HG03575 (cell line): ENCODE measurements at regions not wholly inside any gene's neighbourhood (a gene's known extent, or its start where the extent isn't known, plus 50 kb on each side); places are given as distances from the start of the nearest gene placed in this dataset.
"Not testable (repeated sequence)": the region's sequence is repeated elsewhere in the genome, so short reads cannot be mapped to it uniquely, and the experiment has no call there.

Source experiments
- ATAC-seq: cut with Tn5 transposase; IDR thresholded peaks from one replicate; pipeline ENCODE4 v1.9.1; 2021; ENCODE audit not compliant: unreplicated experiment, insufficient number of reproducible peaks, low FRiP score; ENCODE audit errors: extremely low read depth

DNA sequence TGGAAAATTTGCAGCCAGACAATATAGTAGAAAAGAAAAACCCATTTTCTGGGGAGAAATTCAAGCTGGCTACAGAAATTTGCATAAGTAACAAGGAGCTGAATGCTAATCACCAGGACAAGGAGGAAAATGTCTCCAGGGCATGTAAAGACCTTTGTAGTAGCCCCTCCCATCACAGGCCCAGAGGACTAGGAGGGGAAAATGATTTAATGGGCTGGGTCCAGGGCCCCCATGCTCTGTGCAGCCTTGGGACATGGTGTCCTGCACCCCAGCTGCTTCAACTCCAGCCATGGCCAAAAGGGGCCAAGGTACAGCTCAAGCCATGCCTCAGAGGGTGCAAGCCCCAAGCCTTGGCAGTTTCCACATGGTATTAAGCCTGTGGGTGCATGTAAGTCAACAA is 197.6 kb upstream of the POU1F1 start:
- ATAC-seq = no peak

DNA sequence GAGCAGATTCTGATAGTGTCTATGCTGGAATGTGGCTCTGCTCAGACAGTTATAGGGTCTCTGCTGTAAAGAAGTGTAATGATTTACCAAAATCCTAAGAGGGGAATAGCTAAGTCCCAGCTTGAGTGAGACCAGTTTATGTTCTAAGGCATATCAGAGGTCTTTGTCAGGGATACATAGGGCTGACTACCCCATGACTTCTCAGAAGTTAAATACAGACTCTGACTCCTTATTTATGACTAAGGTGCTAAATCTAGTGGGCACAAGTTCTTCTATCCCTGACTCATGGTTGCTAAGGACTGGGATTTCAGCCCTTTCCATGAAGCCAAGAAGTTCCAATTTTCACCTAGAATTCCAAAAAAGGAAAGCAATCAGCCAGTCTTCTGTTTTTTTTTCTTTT is 192.6 kb upstream of the POU1F1 start:
- ATAC-seq = no peak

DNA sequence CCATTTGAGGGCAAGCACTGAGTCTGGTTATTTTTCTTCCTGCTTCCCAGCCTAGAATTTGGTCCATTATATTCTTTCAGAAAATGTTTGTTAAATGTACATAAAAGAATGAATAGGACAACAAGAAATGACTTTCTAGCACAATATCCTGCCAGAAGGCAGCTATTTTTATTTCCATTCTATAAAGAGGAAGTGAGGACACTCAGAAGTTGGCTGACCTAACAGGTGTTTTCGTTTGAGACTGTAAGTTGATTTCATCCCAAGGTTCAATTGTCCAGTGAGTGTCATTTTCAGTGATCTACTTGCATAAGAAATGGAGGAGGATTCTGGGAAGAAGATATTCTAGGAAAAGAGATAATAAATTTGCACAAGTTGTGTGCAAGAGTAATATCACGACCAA is 191.9 kb upstream of the POU1F1 start:
- ATAC-seq = no peak

DNA sequence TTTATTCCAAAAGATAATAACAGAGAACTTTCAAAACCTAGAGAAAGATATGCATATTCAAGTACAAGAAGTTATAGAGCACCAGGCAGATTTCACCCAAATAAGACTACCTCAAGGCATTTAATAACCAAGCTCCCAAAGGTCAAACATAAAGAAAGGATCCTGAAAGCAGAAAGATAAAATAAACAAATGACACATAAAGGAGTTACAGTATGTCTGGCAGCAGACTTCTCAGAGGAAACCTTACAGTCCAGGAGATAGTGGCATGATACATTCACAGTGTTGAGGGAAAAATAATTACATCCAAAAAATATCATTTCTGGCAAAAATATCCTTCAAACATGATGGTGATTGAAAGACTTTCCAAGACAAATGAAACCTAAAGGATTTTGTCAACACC is 185.8 kb upstream of the POU1F1 start:
- no peak for ATAC-seq

DNA sequence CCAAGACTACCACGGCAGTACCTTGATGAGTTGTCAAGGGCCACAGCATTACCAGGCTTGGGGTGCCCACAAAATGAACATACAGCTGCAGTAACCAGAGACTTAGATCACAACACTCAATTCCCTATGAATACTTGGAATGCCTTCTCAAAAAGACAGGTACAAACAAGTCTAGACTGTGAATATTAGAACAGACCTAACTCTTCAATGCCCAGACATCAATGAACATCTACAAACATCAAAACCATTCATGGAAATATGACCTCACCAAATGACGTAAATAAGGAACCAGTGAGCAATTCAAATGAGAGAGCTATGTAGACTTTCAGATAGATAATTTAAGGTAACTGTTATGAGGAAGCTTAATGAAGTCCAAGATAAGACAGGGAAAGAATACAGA is 185.1 kb upstream of the POU1F1 start:
- no peak for ATAC-seq

DNA sequence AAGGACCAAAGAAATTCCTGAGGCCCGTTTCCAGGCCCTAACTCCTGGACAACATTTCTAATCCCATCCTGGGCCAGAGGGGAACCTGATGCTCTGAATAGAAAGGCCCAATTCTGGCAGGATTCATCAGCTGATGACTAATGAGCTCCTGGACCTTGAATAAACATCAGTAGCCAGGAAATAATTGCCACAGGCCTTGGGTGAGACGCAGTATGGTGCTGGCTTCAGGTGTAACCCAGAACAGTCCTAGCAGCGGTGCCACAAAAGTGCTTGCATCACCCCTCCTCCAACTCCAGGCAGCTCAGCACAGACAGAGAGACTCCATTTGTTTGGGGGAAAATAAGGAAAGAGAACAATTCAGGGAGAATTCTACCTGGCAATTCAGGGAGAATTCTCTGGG is 184.7 kb upstream of the POU1F1 start:
- ATAC-seq = no peak

DNA sequence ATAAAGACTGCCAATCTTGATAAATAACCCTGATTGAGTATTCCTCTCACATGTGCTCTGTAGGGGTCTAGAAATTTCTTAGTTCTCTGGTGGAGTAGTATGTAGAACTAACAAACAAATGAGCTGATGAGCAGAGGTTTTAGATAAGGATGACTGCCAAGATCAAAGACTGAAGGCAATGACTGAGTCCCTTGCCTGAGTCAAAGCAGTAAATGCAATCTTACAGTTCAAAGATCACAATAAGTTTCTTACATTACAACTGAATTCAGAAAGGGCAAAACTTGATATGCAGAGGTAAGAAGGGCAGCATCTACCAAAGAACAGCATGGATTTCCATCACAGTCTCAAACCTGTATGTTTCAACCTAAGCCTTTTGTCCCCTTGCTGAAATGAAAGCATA is 172.2 kb upstream of the POU1F1 start:
- ATAC-seq = no peak

DNA sequence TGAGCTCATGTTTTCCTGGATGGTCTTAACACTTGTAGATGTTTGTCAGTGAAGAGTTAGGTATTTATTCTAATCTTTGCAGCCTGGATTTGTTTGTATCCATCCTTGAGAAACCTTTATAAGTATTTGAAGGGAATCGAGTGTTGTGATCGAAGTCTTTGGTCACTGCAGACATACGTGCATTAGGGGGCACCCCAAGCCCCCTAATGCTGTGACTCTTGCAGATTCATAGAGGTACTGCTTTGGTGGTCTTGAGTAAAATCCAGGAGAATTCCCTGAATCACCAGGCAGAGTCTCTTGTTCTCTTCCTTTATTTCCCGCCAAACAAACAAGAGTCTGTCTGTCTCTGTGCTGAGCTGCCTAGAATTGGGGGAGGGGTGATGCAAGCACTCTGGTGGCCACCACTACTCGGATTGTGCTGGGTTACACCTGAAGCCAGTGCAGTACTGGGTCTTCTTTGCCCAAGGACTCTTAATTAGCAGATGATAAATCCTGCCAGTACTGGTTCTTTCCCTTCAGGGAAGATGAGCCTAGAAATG is 170.5 kb upstream of the POU1F1 start:
- ATAC-seq = no peak

DNA sequence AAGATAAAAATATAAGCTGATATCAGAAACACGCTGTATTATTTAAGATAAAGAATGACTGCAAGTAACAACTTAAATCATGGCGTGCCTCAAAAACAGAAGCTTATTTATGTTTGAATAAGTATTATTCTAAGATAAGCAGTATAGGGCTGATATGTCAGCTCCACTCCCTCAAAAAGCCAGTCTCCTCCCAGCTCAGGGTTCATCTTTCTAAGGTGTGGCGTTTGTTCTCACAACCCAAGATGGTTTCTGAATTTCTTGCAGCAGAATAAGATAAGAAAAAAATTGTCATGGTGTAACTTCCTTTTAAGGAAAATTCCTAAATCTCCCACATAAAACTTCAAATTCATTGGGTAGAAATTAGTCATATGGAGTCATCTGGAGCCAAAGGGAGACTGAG is 166.1 kb upstream of the POU1F1 start:
- no peak for ATAC-seq

DNA sequence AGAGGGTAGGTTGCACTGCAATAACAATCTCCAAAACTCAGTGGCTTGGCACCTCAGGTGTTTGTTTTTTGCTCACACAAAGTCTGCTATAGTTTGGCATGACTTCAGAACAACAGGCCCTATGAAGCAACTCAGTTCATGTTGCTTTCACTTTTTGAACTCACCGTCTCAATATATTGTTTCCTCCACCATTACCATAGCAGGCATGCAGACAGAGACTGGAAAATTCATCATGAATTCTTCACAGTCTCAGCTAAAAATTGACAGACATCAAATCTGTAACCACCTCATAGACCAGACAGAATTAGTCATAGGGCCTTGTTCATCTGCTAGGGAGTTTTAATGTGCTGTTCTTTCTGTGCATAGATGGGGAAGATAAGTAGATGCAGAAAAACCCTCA is 161.4 kb upstream of the POU1F1 start:
- no peak for ATAC-seq

DNA sequence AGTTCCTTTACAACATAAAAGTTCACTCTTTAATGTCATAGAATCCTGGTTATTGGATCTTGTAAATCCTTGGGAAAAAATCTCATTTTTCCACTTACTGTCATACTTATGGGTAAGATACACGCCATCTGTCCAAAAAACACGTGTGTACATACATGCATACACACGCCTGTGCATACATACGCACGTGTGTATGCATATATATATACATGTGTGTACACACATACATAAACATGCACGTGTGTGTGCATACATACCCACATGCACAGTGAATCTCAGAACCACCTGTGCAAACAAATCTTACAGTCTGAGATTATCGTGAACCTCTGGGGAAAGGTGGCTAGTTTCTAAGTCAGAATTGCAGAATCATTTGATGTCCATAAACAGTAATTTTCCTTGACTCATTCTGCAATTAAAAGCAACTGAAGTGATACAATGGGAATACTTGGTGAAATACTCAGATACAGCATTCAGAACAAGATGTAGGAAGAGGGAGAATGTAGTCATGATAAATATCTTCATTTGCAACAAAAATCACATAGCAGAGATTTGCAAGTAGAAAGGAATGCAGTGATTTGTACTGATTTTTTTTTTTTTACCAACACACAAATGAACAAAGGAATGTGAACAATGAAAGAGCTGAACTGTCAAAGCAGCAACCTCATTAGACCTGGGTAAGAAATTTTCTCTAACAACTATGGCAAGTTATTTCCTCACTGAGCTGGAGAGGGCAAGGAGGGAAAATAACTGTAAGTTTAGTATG is 160.6 kb upstream of the POU1F1 start:
- no peak for ATAC-seq

DNA sequence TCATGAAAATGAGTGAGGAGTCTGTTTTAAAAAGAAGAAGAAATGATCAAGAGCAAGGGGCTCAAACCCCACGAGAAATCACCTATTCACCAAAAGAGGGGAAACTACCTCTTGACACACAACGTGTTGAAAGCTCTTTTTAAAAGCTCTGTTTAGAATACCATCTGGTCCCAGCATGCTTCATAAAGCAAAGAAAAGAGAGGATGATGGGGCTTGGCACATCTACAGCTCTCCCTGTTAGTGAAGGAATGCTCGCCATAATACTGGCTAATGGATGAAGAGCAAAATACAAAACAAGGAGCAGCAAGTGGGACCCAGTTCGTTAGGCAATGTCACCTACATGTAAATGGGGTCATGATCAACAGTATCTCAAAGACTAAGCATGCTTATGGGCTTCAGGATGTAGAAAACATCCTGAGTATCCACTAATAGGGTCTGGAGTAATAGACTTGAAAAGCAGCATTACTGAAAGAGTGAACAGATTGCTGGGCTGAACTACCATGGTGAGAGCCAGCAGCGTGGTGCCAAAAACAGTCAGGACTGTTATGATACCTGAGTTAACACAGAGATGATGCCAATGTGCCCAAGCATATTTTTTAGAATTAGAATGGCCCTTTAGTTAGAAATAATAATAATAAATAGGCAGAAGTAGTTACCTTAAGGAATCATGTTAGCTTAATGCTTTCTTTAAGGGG is 159.7 kb upstream of the POU1F1 start:
- ATAC-seq = no peak

DNA sequence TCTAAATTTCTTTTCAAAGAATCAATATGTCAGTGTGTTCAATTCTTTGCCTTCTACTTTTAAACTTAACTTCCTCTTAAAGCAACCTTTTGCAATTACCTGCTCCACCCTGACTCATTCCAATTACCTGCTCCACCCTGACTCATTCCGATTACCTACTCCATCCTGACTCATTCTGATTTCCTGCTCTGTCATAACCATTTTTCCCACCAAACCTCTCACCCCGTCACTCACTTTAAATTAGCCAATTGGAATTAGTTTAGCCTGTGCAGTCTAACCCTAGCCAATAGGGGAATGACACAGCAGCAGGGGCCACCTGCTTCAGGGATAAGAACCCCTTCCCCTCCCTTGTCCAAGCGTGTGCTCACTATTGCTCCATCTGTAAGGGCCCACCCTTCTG is 157.1 kb upstream of the POU1F1 start:
- ATAC-seq = not testable (repeated sequence)

DNA sequence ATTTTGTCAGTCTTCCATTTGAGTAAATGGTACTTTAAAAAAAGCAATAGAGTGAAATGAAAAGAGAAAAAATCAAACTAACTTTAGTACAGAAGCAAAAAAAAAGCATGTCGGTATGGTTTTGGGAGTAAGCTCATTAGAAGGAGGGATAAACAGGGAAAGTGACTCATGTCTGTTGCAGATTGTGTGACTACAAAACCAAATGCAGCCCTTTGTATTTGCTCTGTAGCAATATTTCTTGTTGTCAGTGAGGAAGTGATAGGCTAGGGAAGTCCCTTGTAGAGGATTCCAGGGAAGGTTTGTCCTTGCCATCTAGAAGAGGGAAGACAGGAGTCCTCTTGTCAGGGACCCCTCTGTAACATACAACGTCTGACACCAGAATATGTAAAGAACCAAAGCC is 150.5 kb upstream of the POU1F1 start:
- ATAC-seq = no peak

DNA sequence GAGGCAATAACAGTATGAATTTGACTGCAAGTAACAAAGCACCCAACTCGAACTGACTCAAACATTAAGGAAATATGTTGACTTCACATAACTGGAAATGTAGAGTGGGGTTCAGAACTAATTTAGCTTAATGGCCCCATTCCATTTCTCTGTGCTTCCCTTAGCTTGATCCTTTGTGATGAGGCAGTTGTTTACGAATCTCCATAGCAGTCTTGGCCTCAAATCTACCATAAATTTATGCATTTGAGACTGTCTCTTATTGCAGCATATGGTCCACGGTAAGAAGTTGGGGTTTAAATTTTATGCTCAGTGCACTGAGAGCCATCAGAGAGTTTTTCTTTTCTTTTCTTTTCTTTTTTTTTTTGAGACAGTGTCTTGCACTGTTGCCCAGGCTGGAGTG is 148.7 kb upstream of the POU1F1 start:
- no peak for ATAC-seq

DNA sequence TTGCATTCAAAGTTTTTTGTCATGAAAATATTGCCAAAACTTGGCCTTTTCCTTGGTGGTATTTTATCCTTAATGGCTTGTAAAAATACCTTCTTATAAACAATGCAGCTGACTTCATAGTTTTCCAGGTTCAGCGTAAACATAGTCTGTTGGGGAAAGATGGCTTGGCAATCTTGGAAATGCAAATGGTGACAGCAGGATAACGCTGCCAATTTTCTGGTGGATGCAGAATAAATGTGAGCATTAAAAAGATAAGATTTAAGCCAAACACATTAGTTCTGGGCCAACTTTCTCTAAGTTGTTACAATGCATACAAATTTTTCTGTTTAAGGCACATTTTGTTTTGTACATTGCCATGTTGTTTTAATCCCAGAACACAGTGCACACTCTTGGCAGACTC is 147.0 kb upstream of the POU1F1 start:
- ATAC-seq = no peak

DNA sequence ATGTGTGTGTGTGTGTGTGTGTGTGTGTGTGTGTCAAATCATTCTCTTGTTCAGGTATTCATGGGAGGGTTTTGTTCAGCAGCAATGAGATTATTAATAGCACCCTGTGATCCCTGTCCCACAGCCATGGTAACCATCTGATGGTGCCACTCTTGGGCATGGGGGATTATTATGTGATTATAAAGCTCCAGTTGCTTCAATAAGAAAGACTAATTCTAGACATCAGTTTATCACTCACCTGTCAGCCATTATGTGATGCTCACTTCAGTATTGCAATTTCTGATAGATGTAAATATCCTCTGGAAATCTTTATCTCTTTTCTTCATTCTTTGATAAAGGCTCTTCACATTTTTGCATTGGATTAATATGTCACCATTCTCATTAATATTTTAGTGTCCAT is 145.9 kb upstream of the POU1F1 start:
- ATAC-seq = no peak

DNA sequence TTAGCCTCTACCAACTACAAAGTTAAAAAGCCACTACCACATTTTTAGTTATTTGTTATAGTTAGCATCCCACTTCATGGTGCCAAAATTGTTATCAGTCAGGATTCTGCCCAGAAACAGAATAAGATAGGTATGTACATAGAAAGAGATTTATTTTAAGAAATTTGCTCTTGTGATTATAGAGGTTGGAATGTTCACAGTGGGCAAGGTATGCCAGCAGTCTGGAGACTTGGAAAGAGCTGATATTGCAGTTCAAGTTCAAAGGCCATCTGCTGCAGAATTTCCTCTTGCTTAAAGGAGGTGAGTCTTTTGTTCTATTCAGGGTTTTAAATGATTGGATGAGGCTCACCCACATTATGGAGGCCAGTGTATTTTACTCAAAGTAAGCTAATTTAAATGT is 143.8 kb upstream of the POU1F1 start:
- no peak for ATAC-seq

DNA sequence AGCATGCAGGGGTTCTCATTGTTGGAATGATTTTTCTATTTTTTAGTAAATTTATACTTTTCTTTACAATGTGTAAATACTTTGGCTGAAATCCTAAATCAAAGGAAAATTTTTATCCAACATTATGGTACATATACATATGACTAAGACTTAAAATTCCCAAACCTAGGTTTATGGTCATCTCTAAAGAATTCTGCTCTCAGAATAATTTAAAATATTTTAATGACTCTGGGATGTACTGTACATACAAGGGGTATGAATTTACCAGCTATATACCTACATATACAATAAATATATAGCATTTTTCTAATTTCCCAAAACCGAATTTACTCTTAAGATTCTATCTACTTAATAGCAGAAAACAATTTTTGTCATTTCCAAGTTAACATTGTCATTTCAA is 137.9 kb upstream of the POU1F1 start:
- no peak for ATAC-seq

DNA sequence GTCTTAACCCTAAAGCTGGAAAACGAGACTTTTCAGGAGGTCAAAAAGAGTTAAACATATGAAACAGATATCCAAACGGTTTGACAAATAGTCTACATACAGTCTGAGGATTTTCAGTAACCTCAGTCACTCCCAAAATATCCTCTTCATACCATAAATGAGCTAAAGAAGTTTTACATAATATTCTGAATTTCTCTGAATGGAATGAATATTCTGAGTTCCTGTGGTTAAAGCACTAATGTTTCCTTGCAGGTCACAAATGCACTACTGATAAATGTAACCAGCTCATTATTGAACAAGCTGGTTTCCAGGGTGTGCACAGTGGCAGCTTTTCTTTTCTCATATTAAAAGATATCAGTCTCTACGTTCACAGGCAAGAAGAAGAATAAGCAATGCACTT is 137.4 kb upstream of the POU1F1 start:
- no peak for ATAC-seq

DNA sequence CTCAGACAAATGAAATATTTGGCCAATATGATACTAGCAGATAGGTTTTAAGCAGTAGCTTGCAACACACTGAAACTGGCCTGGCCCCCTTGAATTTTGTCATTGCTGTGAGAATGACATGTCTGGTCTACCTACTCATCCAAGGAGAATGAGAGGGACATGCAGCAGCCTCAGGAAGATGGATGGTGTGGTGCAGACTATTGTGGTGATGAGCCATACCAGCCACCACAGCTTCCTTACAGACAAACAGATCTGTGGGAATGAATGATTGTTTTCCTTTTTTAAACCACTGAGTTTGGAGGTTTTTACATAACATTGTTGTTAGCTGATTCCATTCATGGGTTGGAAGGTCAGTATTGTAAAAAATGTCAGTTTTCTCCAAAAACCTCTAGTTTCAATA is 133.7 kb upstream of the POU1F1 start:
- ATAC-seq = no peak
